Hepatocyte (in vitro differentiated cells): ENCODE measurements at regions not wholly inside any gene's neighbourhood (a gene's known extent, or its start where the extent isn't known, plus 50 kb on each side); places are given as distances from the start of the nearest gene placed in this dataset.
"Not testable (repeated sequence)": the region's sequence is repeated elsewhere in the genome, so short reads cannot be mapped to it uniquely, and the experiment has no call there.

Experiments used
- DNase-seq: peaks from one replicate; pipeline ENCODE4 v3.0.0-alpha.2; 2016; ENCODE audit warnings: low spot score
- H2AFZ ChIP-seq: fragments of 200-600 bp; sonication (generic); 2 replicates; pipeline ENCODE4 v1.6.0; 2016; ENCODE audit warnings: antibody characterized with exemption, mild to moderate bottlenecking
- H3K27ac ChIP-seq: fragments of 200-600 bp; sonication (generic); 2 replicates; pipeline ENCODE4 v1.5.1; 2016; ENCODE audit warnings: mild to moderate bottlenecking
- H3K27me3 ChIP-seq: fragments of 200-600 bp; sonication (generic); 2 replicates; pipeline ENCODE4 v1.6.1; 2016
- H3K36me3 ChIP-seq: fragments of 200-600 bp; sonication (generic); replicated peaks from 2 replicates; pipeline ENCODE4 v1.5.1; 2016; ENCODE audit warnings: low read depth; ENCODE audit not compliant: insufficient read depth
- H3K4me1 ChIP-seq: fragments of 200-600 bp; sonication (generic); 2 replicates; pipeline ENCODE4 v1.5.1; 2016; ENCODE audit warnings: mild to moderate bottlenecking, moderate library complexity; ENCODE audit not compliant: insufficient read depth
- H3K4me2 ChIP-seq: fragments of 200-600 bp; sonication (generic); 2 replicates; pipeline ENCODE4 v1.6.0; 2016
- H3K4me3 ChIP-seq: fragments of 200-600 bp; sonication (generic); 2 replicates; pipeline ENCODE4 v1.5.1; 2016; ENCODE audit warnings: mild to moderate bottlenecking
- H3K79me2 ChIP-seq: fragments of 200-600 bp; sonication (generic); 2 replicates; pipeline ENCODE4 v1.6.0; 2017; ENCODE audit warnings: mild to moderate bottlenecking
- H3K9me2 ChIP-seq: fragments of 200-600 bp; sonication (generic); replicated peaks from 2 replicates; pipeline ENCODE4 v1.6.0; 2017; ENCODE audit warnings: mild to moderate bottlenecking; ENCODE audit not compliant: insufficient read depth
- H3K9me3 ChIP-seq: fragments of 200-600 bp; sonication (generic); 2 replicates; pipeline ENCODE4 v1.5.1; 2016; ENCODE audit warnings: low read depth, mild to moderate bottlenecking
- H4K20me1 ChIP-seq: fragments of 200-600 bp; sonication (generic); 2 replicates; pipeline ENCODE4 v1.6.0; 2016; ENCODE audit warnings: mild to moderate bottlenecking; ENCODE audit not compliant: insufficient read depth, poor library complexity, severe bottlenecking
- CTCF ChIP-seq: fragments of 200-600 bp; sonication (generic); IDR thresholded peaks from 2 replicates; pipeline ENCODE4 v1.5.1; 2016; ENCODE audit warnings: antibody characterized with exemption, mild to moderate bottlenecking; ENCODE audit not compliant: poor library complexity
- EZH2 ChIP-seq: fragments of 200-600 bp; sonication (generic); IDR thresholded peaks from 2 replicates; pipeline ENCODE4 v1.6.1; 2016; ENCODE audit warnings: antibody characterized with exemption, mild to moderate bottlenecking, borderline replicate concordance
- EZH2phosphoT487 ChIP-seq: fragments of 200-600 bp; sonication (generic); IDR thresholded peaks from one replicate; pipeline ENCODE4 v1.6.1; 2018; ENCODE audit warnings: antibody characterized with exemption, mild to moderate bottlenecking, low read depth, moderate library complexity; ENCODE audit not compliant: unreplicated experiment, severe bottlenecking
- WGBS: methylation state at CpG from one replicate; pipeline ENCODE4 v1.1.6; 2016; ENCODE audit warnings: low lambda C conversion rate; ENCODE audit errors: missing lambda C conversion rate; 5-methylcytosine and 5-hydroxymethylcytosine counted together

DNA sequence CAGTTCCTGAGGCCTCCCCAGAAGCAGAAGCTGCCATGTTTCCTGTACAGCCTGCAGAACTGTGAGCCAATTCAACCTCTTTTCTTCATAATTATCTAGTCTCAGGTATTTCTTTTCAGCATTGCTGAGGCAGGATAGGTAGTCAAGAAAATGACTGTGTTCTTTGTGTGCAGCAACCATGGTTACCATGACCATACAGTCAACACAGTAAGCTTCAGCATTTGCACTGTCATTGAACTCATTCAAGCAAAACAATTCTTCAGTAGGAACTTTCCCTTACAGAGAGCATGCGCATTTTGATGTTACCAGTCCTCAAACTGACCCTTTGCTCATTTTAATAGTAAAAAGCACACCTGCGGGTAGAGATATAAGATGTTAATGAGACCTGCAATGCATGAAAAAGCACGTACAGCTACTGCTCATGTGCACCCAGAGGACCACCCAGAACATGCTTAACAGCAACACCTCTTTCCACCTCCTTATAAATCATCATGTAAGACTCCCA, 180.8 kb downstream of the PRKX start:
- no peaks in the 10 kb centered on the region for H3K9me3 ChIP-seq
- TF ChIP-seq CTCF = no peak
- TF ChIP-seq EZH2 = no peak
- TF ChIP-seq EZH2phosphoT487 = no peak
- no peaks in the 10 kb centered on the region for H3K4me1 ChIP-seq
- no peaks in the 10 kb centered on the region for H3K79me2 ChIP-seq
- no peak overlapping the region for H3K4me3 ChIP-seq
- H4K20me1 ChIP-seq = no peaks in the 10 kb centered on the region
- H3K9me2 ChIP-seq = no peaks in the 10 kb centered on the region
- 71% methylated on average over 3 of the region's 3 CpGs for WGBS
- no peaks in the 10 kb centered on the region for H3K36me3 ChIP-seq
- H3K27me3 ChIP-seq = no peaks in the 10 kb centered on the region
- H3K4me2 ChIP-seq = no peak overlapping the region
- H2AFZ ChIP-seq = no peak overlapping the region
- no peak for DNase-seq
- H3K27ac ChIP-seq = no peak overlapping the region

DNA sequence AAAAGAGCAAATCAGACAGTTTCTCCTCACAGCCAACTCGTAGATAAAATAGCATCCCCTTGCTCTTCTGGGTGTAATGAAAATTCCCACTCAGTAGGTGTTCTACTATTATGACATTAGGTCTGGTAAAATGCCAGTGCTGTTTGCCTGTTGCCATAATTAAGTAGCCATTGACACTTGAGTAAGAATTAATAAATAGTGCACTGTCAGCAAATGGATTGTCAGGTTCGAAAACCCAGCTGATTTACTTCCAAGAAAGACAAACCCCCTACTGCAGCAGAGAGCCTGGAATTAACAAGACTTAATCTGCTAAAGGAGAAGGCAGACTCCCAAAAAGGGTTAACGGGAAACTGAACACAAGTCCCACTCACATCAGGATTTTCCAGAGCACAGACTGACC, 182.0 kb downstream of the PRKX start:
- H4K20me1 ChIP-seq = not testable (repeated sequence)

DNA sequence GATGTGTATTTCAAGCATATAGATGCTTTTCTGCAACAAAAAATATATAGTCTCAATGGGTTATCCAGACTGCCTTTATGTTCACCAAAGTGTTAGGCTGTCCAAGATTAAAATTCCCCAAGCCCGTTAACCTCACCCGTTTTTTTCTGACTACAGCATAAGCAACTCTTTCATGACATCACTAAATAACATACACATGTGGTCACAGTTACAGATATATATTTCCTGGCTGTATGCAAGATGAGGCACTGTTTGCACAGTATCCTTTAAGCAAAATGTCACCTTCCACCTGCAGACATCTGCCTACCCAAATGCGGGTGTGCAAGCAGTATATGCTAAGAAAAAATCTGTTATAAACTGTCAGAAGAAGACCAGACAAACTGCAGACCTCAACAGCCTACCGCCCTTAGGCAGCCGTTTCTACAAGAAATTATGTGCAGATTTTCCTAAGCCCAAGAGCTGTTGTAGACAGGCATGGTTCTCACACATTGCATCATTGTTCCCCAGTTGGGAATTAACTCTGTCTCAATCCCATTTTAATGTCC, 183.1 kb upstream of the MXRA5 start:
- Histone ChIP-seq H3K36me3 (no peaks in the 10 kb centered on the region), H4K20me1 (no peaks in the 10 kb centered on the region), H2AFZ (no peak overlapping the region), H3K4me3 (no peak overlapping the region), H3K4me2 (no peak overlapping the region), H3K4me1 (no peaks in the 10 kb centered on the region), H3K79me2 (no peaks in the 10 kb centered on the region), H3K9me2 (no peaks in the 10 kb centered on the region), H3K27me3 (no peaks in the 10 kb centered on the region), H3K9me3 (no peaks in the 10 kb centered on the region), H3K27ac (peak overlapping the region; percentile 27)
- 33% methylated on average over 5 of the region's 5 CpGs for WGBS
- DNase-seq = no peak
- no peak for TF ChIP-seq CTCF
- no peak for TF ChIP-seq EZH2phosphoT487
- no peak for TF ChIP-seq EZH2

More for the DNA sequence above, 182.0 kb downstream of the PRKX start:
- H3K27ac ChIP-seq, H3K79me2 ChIP-seq, H3K4me3 ChIP-seq, H3K9me3 ChIP-seq, H3K4me2 ChIP-seq, H3K27me3 ChIP-seq, DNase-seq, H3K9me2 ChIP-seq, H3K36me3 ChIP-seq, H2AFZ ChIP-seq, H3K4me1 ChIP-seq: not testable (repeated sequence)
- 84% methylated on average over 3 of the region's 3 CpGs for WGBS

GRCh38 chrX:3527811-3528210, 181.4 kb upstream of the MXRA5 start:
- Histone ChIP-seq H3K9me3 (no peaks in the 10 kb centered on the region), H3K4me1 (no peaks in the 10 kb centered on the region), H3K79me2 (no peaks in the 10 kb centered on the region), H3K9me2 (no peaks in the 10 kb centered on the region), H3K4me3 (no peak overlapping the region), H4K20me1 (no peaks in the 10 kb centered on the region), H3K4me2 (no peak overlapping the region), H3K27ac (no peak overlapping the region), H2AFZ (no peak overlapping the region), H3K36me3 (no peaks in the 10 kb centered on the region), H3K27me3 (no peaks in the 10 kb centered on the region)
- TF ChIP-seq EZH2 (no peak), EZH2phosphoT487 (no peak), CTCF (no peak)
- no peak for DNase-seq
- 82% methylated on average over 3 of the region's 3 CpGs for WGBS
